Cardiac septum (tissue), 1 donor: ENCODE measurements at regions not wholly inside any gene's neighbourhood (a gene's known extent, or its start where the extent isn't known, plus 50 kb on each side); places are given as distances from the start of the nearest gene placed in this dataset.

ENCODE experiments used
- DNase-seq: peaks from one replicate; pipeline ENCODE4 v3.0.0-alpha.2; 2020; ENCODE audit warnings: low spot score
- intact Hi-C: fragments of 100-400 bp; cut with DNase I; formaldehyde crosslinking; loops from one replicate; pipeline ENCODE4 v1.14.0; 2022
- donor health status: DM: no; HTN: no; CAD: no.

DNA sequence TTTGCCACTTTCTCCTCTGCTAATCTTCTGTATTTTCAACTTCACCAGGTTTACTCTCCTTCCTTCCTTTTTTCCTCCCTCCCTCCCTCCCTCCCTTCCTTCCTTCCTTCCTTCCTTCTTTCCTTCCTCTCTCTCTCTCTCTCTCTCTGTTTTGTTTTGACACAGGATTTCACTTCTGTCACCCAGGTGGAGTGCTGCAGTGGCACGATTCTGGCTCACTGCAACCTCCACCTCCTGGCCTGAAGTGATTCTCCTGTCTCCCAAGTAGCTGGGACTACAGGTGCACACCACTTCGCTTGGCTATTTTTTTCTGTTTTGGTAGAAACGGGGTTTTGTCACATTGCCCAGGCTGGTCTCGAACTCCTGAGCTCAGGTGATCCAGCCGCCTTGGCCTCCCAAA, 181.2 kb upstream of the BTG1 start:
- intact Hi-C loops, result no loop called here
- DNase-seq, result no peak

DNA sequence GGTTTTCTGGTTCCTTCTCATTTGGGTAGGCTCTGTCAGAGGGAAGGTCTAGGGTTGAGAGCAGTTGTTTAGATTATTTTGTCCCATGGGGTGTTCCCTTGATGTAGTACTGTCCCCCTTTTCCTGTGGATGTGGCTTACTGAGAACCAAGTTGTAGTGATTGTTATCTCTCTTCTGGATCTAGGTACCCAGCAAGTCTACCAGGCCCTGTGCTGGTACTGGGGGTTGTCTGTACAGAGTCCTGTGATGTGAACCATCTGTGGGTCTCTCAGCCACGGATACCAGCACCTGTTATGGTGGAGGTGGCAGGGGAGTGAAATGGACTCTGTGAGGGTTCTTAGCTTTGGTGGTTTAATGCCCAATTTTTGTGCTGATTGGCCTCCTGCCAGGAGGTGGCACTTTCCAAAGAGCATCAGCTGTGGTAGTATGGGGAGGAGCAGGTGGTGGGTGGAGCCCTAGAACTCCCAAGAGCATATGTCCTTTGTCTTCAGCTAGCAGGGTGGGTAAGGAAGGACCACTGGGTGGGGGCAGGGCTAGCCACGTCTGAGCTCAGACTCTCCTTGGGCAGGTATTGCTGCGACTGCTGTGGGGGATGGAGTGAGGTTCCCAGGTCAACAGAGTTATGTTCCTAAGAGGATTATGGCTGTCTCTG, 179.3 kb upstream of the BTG1 start:
- intact Hi-C loops, result no loop called here
- no peak for DNase-seq

DNA sequence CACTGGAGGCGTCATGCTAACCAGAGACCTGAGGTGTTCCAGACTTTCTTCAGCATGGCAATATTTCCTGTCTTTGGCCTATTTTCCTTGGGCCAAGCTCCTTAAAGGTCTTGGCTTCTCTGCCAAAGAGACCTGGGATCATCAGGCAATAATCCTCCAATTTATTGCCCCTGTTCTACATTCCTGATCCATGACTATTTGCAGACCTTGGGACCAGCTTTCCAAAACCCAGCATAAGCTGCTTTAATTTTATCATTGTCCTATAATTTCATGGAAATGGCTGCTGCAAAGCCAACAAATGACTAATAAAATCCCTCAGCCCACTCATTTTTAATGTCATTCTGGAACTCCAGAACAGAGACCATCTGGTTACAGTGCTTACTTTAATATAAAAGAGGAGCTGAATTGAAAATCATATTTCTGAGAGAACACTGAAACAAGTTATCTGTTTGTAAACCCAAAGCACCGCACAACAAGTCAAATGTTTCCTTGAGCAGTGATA, 166.9 kb upstream of the BTG1 start:
- intact Hi-C loops, result no loop called here
- DNase-seq, result no peak

DNA sequence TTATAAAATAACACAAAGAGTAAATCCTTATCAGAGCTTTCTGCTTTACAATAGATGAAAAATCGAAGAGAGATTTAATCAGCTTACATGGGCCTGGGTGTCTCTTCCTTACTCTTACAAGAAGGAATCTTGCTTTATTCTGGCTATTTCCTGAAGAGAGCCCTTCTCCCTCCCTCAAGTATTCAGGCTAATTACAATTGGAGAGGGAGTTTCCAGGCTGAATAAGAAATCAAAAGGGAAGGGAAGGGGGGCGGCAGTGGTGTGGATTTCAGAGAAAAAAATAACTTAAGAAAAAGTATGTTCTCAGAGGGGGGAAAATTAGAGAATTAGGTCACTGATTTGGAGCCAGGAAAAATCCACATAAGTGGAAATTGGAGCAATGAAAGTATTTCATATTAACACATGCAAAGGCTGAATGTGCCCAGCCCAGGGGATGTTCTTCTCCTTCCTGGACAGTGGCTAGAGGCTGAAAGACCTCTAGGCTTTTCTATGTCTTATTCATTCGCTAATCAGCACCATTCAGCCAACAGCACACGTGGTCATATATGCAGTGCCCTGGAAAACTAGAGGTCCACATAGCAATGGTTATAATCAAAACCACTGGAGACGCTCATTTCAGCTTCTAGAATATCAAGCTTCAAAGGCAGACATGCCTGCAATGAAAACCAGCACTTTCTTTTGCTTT, 158.9 kb upstream of the BTG1 start:
- intact Hi-C loops, result loop anchor here (10.0 kb wide), 3 partner anchors 110 to 260 kb away; partner anchors contain the start of gene BTG1

DNA sequence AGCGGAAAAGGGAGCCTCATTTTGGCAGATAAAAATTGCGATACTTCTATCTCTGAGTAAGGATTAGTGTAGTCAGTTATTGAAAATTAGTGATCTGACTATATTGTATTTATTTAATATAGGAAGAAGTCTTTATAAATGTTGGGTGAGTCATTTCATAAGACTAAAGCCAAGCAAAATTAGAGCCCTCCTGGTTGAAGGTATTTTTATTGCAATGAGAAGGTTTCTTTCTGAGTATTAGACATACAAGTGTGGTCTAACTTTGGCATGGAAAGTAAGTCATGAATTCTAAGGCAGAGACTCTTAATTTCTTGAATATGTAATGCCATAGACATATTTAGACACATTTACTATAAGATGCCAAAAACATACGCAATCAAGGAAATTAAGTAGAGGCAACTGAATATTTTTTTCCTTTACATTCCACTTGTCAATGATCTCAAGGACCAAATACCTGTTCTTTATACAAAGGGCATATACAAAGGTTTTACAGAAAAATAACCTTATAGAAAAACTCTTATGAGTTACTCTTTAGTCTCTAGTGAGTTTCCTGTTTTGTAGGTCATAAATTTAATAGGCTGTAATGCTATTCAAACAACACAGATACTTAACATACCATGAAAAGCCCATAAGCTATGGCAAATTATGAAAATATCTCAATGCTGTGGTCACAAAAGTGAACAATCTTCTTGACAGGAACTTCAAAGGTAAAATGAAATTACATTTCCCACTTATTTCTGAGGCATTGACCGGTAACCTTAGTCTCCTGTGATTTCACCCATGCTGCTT, 156.6 kb upstream of the BTG1 start:
- intact Hi-C loops, result loop anchor here (10.0 kb wide), 3 partner anchors 113 to 263 kb away; partner anchors contain the start of gene BTG1
- no peak for DNase-seq

More for the DNA sequence above, 158.9 kb upstream of the BTG1 start:
- DNase-seq, result no peak

DNA sequence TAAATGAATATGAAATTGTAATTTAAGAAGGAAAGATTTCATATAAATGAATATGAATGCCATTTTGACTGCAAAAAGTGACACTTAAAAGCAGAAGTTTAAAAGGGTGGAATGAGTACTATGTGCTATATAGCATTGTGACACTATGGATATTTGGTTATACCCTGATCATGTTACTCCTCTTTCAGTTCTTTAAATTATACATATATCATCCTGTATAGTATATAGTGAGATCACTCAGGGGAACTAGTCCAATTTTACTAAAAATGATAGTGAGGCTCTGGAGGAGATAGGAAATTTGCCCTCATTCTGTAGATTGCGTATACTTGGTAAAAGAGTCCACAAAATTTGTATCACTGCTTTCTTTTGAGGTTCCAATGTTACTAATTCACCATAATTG, 155.7 kb upstream of the BTG1 start:
- intact Hi-C loops, result loop anchor here (10.0 kb wide), 3 partner anchors 113 to 263 kb away; partner anchors contain the start of gene BTG1
- DNase-seq, result no peak

DNA sequence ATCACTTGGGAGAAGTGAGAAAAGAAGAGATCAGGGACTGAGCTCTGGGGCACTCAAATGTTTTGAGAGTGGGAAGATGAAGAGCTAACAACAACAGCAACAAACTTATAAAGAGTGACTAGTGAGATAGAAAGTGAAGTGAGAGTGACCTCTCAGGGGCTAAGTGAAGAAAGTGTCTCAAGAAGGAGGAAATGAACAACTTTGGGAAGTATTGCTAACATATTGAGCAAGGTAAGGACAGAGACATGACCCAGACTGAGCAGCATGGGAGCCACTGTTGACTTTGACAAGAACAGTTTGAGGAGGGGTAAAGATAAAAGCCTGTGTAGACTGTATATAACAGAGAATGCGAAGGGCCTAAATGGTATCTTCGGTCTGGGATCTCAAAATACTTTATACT, 155.1 kb upstream of the BTG1 start:
- no peak for DNase-seq
- intact Hi-C loops, result loop anchor here (10.0 kb wide), 3 partner anchors 114 to 264 kb away; partner anchors contain the start of gene BTG1

DNA sequence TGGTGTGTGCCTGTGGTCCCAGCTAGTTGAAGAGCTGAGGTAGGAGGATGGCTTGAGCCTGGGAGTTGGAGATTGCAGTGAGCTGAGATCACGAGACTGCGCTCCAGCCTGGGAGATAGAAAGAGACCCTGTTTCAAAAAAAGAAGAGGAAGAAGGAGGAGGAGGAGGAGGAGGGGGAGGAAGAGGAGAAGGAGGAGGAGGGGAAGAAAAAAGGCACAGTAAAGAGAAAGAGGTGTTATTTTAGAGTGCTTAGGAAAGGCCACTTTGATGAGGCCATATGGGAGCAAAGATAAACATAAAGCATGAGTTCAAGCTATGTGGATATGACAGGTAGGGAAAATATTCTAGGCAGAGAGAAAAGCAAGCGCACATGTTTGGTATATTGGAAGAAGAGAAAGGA, 154.1 kb upstream of the BTG1 start:
- intact Hi-C loops, result loop anchor here (10.0 kb wide), 3 partner anchors 115 to 265 kb away; partner anchors contain the start of gene BTG1
- no peak for DNase-seq

DNA sequence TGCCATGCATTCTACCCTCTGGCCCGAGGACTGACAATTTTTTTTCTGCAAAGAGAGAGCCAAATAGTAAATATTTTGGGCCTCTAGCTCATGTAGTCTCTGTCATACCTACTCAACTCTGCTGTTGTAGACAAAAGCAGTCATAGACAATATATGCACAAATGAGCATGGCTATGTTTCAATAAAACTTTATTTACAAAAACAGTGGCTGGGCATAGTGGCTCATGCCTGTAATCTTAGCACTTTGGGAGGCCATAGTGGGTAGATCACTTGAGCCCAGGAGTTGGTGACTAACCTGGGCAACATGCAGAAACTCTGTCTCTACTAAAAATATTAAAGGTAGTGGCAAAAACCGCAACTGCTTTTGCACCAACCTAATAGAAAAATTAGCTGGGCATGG, 153.7 kb upstream of the BTG1 start:
- intact Hi-C loops, result no loop called here
- no peak for DNase-seq

DNA sequence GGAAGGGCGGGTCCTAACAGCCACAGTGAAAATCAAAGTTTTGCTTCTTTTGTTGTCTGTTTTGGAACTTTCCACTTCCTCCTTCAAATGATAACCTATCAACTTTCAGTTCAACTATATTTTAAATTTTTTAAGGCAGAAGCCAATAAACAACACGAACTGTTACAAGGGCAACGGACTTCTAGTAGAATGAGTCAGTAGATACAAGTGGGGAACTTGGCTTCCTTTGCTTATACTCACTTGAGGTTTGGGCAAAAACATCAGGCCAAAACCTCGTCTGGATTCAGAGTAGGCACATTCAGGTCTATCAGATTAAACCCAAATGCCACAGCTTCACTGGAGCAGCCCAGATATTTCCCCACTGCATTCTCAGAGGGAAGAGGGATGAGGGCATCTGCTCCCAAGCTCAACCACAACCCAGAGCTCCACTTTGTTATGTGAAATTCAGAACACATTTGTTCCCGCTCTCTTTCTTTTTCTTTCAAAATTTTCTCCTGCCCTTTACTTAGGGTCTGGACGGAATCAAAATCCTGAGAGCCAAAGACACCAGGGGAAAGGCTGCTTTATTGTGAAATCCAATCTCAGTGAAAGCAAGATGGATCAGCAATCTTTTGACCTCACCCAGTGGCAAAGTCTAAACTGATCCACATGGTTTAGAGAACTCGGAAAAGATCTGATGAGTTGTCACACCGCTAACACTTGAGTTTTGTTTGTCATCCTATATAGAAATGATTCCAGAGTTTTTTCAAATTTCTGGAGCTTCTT, 152.5 kb upstream of the BTG1 start:
- no peak for DNase-seq

DNA sequence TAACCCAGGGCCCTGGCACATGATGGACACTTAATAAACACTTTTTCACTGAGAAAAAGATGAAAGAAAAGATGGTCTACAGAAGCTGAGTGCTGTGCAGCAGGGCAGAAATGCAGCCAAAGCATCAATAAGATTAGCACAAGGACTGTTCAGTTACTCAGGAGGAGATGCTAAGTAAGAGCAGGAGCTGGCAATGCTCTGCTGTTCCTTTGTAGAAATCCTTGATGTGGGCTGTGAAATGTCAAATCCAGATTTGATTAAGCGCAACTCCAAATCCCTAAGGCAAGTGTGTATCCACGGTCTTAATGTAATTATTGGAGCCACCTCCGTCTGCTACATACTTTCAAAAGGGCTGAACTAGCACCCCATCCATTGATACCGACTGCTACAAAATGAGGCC, 151.8 kb upstream of the BTG1 start:
- intact Hi-C loops, result no loop called here
- DNase-seq, result no peak

More for the DNA sequence above, 152.5 kb upstream of the BTG1 start:
- intact Hi-C loops, result no loop called here

DNA sequence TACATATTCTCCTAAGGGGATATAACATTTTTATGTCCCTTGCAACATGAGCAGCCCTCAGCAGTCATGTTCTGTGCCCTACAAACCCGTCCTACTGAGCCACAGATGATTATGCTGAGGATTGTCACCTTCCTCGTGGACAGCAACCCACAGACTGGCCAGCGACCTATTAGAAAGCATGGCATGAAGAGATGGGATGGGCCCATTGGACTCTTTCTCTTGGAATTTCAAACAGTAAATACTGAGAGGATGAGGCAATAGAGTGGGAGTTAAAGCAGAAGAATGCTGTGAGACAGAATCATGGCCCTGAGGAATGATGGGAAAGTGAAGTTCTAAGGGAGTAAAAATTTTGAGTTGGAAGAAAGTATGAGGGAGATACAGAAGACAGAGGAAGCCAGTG, 149.9 kb upstream of the BTG1 start:
- no peak for DNase-seq
- intact Hi-C loops, result no loop called here

DNA sequence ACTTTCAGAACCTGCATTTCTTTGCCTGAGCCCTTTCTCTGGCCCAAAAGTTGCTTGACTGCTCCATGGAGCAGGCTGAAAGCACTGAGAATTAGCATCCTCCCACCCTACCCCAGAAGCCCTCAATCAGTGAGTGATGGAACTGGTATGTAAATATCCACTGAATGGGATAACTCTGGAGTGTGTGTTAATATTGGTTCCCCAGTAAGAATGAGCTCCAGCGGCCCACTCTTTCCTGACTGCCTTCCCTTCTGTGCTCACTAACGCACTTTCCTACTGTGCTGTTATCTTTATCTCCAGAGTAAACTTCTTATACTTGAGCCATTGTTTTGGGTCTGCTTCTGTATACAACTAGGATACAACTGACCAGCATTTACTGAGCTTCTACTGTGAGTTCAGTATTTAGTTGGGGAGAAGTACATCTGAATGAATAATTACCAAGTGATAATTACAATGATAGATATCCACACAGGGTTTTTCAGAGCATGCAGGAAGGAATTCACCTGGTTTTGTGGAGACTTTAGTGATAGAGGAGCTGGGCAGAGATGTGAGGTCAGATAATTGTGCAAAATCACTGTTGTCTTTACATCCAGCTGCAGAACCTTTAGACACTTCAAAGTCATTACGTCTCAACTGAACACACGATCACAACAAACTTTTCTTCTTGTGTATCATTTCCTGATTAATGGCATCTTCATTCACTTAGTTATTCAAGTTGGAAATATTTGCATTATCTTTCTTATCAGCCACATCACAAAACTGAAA, 149.2 kb upstream of the BTG1 start:
- DNase-seq, result no peak
- intact Hi-C loops, result no loop called here

DNA sequence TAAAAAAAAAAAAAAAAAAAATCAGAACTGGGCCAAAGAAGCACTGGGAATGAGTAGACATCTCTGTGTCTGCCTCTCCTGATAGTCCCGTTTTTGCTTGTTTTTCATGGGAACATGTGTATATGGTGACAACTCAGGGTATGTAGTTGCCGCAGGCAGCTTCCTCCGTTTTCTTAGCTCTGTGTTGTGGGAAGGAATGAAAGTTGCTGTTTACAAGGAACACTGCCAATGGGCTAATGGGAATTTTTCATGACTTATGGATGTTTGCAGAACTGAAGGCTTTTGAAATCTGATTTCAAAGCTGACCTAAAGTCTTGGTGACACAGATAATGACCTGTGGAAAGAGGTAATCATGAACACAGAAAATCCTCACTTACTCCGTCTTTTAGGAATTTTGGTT, 146.4 kb upstream of the BTG1 start:
- no peak for DNase-seq
- intact Hi-C loops, result no loop called here

DNA sequence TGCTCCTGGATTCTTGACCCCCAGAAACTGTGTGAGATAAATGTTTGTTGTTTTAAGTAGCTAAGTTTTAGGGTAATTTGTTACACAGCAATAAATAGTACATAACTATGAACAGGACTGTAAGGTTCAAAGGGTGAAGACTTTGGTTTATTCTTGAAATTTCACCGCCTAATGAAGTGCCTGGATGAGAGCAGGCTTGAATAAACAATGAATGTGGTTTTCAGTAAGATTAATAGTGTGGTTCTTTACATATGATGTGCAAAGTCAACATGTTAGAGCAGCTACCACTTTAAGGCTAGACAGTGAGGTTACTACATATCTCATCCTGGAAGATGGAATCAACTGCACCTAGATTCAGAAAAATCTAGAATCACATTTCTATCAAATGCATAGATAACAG, 145.2 kb upstream of the BTG1 start:
- intact Hi-C loops, result no loop called here
- no peak for DNase-seq

DNA sequence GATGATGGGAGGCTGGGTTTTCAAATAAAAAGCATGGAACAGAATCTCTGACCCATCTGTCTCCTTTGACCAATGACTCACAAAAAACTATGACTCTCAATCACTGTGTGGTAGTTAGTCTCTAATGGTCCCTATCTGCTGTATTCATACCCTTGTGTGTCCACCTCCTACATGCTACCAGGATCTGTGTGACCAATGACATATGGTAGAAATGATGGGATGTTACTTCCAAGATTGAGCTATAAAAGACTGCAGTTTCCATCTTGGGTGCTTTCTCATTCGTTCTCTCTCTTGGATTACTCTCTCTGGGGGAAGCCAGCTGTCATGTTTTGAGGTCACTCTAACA, 144.7 kb upstream of the BTG1 start:
- intact Hi-C loops, result no loop called here
- DNase-seq, result no peak

DNA sequence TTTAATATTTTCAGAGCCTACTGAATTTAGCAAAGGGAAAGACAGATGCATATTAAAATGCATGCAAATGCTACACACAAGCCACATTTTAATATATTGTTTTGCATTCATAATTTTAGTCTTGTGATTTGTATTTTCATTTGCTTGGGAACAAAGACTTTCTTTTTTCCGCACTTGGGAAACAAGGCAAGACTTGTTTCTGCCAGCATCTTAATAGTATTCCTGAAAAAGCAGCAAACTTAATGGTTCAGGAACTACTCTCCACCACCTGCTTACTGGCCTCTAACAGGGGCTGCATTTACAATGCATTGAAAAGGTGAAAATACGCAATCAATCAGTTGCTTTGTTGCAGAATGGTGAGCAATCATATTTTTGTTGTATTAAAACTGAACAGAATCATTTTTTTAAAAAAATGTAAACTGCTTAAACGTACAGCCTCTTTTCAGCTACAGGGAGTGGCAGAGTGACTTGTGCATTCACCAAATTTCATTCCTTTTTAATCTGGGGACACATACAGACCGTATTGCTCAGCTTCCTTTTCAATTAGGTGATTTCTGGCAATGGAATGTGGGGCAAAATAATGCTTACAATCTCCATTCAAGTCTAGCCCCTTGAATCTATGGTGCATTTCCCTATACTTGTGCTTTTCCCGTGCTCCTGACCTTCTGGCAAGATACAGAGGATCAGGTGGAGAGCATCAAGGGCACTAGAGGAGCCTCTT, 144.1 kb upstream of the BTG1 start:
- intact Hi-C loops, result no loop called here
- no peak for DNase-seq

DNA sequence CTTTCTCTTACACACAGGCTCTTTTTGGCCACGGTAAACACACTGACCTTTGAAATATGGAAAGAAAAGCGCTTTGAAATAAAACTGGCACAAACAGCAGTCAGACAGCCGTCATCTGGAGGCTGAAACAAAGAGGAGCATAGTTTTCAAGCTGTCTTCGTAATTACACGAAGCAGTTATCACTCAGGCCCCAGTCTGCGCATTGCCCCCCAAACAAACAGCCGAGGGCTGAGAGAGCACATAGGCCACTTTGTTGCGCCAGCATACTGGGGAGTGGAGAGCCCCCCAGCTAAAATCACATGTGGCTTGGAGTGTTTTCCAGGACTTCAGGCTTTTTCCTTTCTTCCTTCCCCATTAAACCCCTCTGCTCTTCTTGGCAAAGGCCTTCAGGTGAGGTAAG, 142.9 kb upstream of the BTG1 start:
- intact Hi-C loops, result no loop called here
- no peak for DNase-seq
